Naive thymus-derived CD4-positive, alpha-beta T cell (primary cell): ENCODE measurements at regions not wholly inside any gene's neighbourhood (a gene's known extent, or its start where the extent isn't known, plus 50 kb on each side); places are given as distances from the start of the nearest gene placed in this dataset.

Source experiments
- ATAC-seq: fragments of 150-1000 bp; cut with Tn5 transposase; 2 replicates; pipeline ENCODE4 v1.10.0; 2021; ENCODE audit warnings: mild to moderate bottlenecking, moderate library complexity
- CTCF ChIA-PET: fragments of 350-600 bp; sonication (Branson Sonifier 250); formaldehyde crosslinking; loops from one replicate; lab custom pipeline; 2021; ENCODE audit warnings: antibody characterized with exemption; lab: Charles Lee
- POLR2A ChIA-PET: fragments of 350-600 bp; sonication (Branson Sonifier 250); formaldehyde crosslinking; loops from one replicate; lab custom pipeline; 2021; ENCODE audit warnings: antibody characterized with exemption, inconsistent platforms; lab: Charles Lee
- DNase-seq, 9 donors: peaks; one replicate each; pipeline versions ENCODE4 v3.0.0 to v3.0.0-alpha.2; 2020 to 2022; ENCODE audit warnings: mixed read lengths in 1 of 9
- H3K27ac ChIP-seq: one replicate; pipeline ENCODE4 v1.7.0; 2013; ENCODE audit warnings: mild to moderate bottlenecking, low read depth, low read length, moderate library complexity
- H3K27me3 ChIP-seq, 2 donors: one replicate each; pipeline ENCODE4 v1.7.0; 2013; ENCODE audit warnings: low read length in 2 of 2, mild to moderate bottlenecking in 2 of 2, moderate library complexity in 2 of 2; ENCODE audit not compliant: control insufficient read depth in 2 of 2, insufficient read depth in 2 of 2
- H3K36me3 ChIP-seq, 3 experiments: 1 replicate in 2 of 3; 2 replicates in 1 of 3; pipeline ENCODE4 v1.7.0; 2013; ENCODE audit warnings: low read length in 3 of 3, mild to moderate bottlenecking in 3 of 3, moderate library complexity in 1 of 3; ENCODE audit not compliant: insufficient read depth in 3 of 3, control insufficient read depth in 2 of 3
- H3K4me1 ChIP-seq, 2 donors: one replicate each; pipeline ENCODE4 v1.7.0; 2013; ENCODE audit warnings: low read length in 2 of 2, mild to moderate bottlenecking in 2 of 2, moderate library complexity in 1 of 2; ENCODE audit not compliant: control insufficient read depth in 2 of 2, insufficient read depth in 2 of 2
- H3K4me3 ChIP-seq: 2 replicates; pipeline ENCODE4 v1.7.0; 2013; ENCODE audit warnings: mild to moderate bottlenecking, low read length
- H3K9me3 ChIP-seq, 3 experiments: 1 replicate in 2 of 3; 2 replicates in 1 of 3; pipeline ENCODE4 v1.7.0; 2013; ENCODE audit warnings: low read length in 3 of 3; ENCODE audit not compliant: control insufficient read depth in 2 of 3
- H3K27ac Mint-ChIP-seq, 9 donors: one replicate each; pipeline ENCODE4 v1.8.0; 2020 to 2022; ENCODE audit warnings: mixed read lengths in 9 of 9, mild to moderate bottlenecking in 8 of 9, moderate library complexity in 5 of 9, inconsistent platforms in 2 of 9
- H3K27me3 Mint-ChIP-seq, 5 donors: one replicate each; pipeline ENCODE4 v1.8.0; 2021 to 2022; ENCODE audit warnings: mixed read lengths in 5 of 5, mild to moderate bottlenecking in 1 of 5
- H3K36me3 Mint-ChIP-seq, 5 donors: one replicate each; pipeline ENCODE4 v1.8.0; 2020 to 2022; ENCODE audit warnings: mixed read lengths in 5 of 5, mild to moderate bottlenecking in 3 of 5, inconsistent platforms in 1 of 5
- H3K4me1 Mint-ChIP-seq, 7 donors: one replicate each; pipeline ENCODE4 v1.8.0; 2020 to 2022; ENCODE audit warnings: mixed read lengths in 7 of 7, mild to moderate bottlenecking in 3 of 7, inconsistent platforms in 1 of 7
- H3K4me3 Mint-ChIP-seq, 10 donors: one replicate each; pipeline ENCODE4 v1.8.0; 2020 to 2022; ENCODE audit warnings: mild to moderate bottlenecking in 10 of 10, mixed read lengths in 10 of 10, moderate library complexity in 6 of 10, inconsistent platforms in 2 of 10
- H3K9me3 Mint-ChIP-seq, 11 donors: one replicate each; pipeline ENCODE4 v1.8.0; 2020 to 2022; ENCODE audit warnings: mixed read lengths in 11 of 11, mild to moderate bottlenecking in 4 of 11, inconsistent platforms in 1 of 11, moderate library complexity in 1 of 11
- intact Hi-C, 2 donors: fragments of 100-400 bp; cut with micrococcal nuclease; formaldehyde crosslinking; loops; one replicate each; pipeline ENCODE4 v1.15.1; 2023

- Mint-ChIP-seq H3K9me3 (peaks cover 0 to 27% (median 8%) of the 10 kb centered on the region in 11 donors), H3K4me3 (no peak overlapping the region), H3K27me3 (peaks cover 0 to 5% (median 0%) of the 10 kb centered on the region in 5 donors), H3K27ac (peak overlapping the region in 1 of 9 donors; percentile 63), H3K36me3 (peaks cover 0 to 12% (median 10%) of the 10 kb centered on the region in 5 donors), H3K4me1 (peaks cover 8 to 40% (median 32%) of the 10 kb centered on the region in 7 donors)
- ChIA-PET CTCF (no interaction called here), POLR2A (no interaction called here)
- H3K27ac ChIP-seq: no peak overlapping the region
- no peaks in the 10 kb centered on the region for H3K36me3 ChIP-seq
- no peak for ATAC-seq
- H3K27me3 ChIP-seq: no peaks in the 10 kb centered on the region
- H3K4me1 ChIP-seq: peaks cover 8 to 18% of the 10 kb centered on the region in 2 donors
- no peaks in the 10 kb centered on the region for H3K9me3 ChIP-seq
- DNase-seq: no peak
- H3K4me3 ChIP-seq: no peak overlapping the region
- intact Hi-C loops: no loop called here
Measured at GRCh38 chr12:66960704-66961690, 282.1 kb upstream of the GRIP1 start.

- POLR2A ChIA-PET: no interaction called here
- peaks cover 0 to 5% (median 0%) of the 10 kb centered on the region in 5 donors for H3K27me3 Mint-ChIP-seq
Measured at GRCh38 chr12:66962290-66962689, 283.4 kb upstream of the GRIP1 start.

GRCh38 chr12:66963901-66964300, 285.0 kb upstream of the GRIP1 start:
- Mint-ChIP-seq H3K36me3 (peaks cover 0 to 12% (median 10%) of the 10 kb centered on the region in 5 donors), H3K4me1 (peaks cover 8 to 52% (median 35%) of the 10 kb centered on the region in 7 donors), H3K9me3 (peaks cover 0 to 27% (median 8%) of the 10 kb centered on the region in 11 donors), H3K4me3 (peak overlapping the region in 6 of 10 donors; percentile 4 to 74 (median 51)), H3K27me3 (peaks cover 0 to 5% (median 0%) of the 10 kb centered on the region in 5 donors), H3K27ac (peak overlapping the region in 7 of 9 donors; percentile 85 to 99 (median 93))
- ATAC-seq: no peak
- intact Hi-C loops: no loop called here
- DNase-seq: no peak
- Histone ChIP-seq H3K27ac (peak overlapping the region; percentile 62), H3K4me1 (peaks cover 8 to 18% of the 10 kb centered on the region in 2 donors), H3K36me3 (no peaks in the 10 kb centered on the region), H3K4me3 (no peak overlapping the region), H3K27me3 (no peaks in the 10 kb centered on the region), H3K9me3 (no peaks in the 10 kb centered on the region)
- ChIA-PET POLR2A (interaction anchor here (0.6 kb wide), 1 partner anchor 42 kb away, joined by 3 read pairs; no protein-coding TSS in a partner anchor), CTCF (no interaction called here)

More at GRCh38 chr12:66962290-66962689, 283.4 kb upstream of the GRIP1 start:
- peaks cover 0 to 12% (median 10%) of the 10 kb centered on the region in 5 donors for H3K36me3 Mint-ChIP-seq
- H3K4me3 Mint-ChIP-seq: peak overlapping the region in 1 of 10 donors; percentile 5
- no peaks in the 10 kb centered on the region for H3K27me3 ChIP-seq
- ATAC-seq: no peak
- peaks cover 0 to 27% (median 8%) of the 10 kb centered on the region in 11 donors for H3K9me3 Mint-ChIP-seq
- intact Hi-C loops: no loop called here
- no peak overlapping the region for H3K27ac ChIP-seq
- DNase-seq: no peak
- H3K27ac Mint-ChIP-seq: peak overlapping the region in 1 of 9 donors; percentile 37
- peaks cover 8 to 52% (median 35%) of the 10 kb centered on the region in 7 donors for H3K4me1 Mint-ChIP-seq
- no peaks in the 10 kb centered on the region for H3K9me3 ChIP-seq
- no peak overlapping the region for H3K4me3 ChIP-seq
- no peaks in the 10 kb centered on the region for H3K36me3 ChIP-seq
- CTCF ChIA-PET: no interaction called here
- H3K4me1 ChIP-seq: peaks cover 8 to 18% of the 10 kb centered on the region in 2 donors

GRCh38 chr12:66964629-66965028, 285.8 kb upstream of the GRIP1 start:
- Mint-ChIP-seq H3K9me3 (peaks cover under 1 to 27% (median 8%) of the 10 kb centered on the region in 11 donors), H3K4me3 (peak overlapping the region in 9 of 10 donors; percentile 8 to 74 (median 71)), H3K4me1 (peaks cover 8 to 52% (median 35%) of the 10 kb centered on the region in 7 donors), H3K36me3 (peaks cover 0 to 12% (median 10%) of the 10 kb centered on the region in 5 donors), H3K27ac (peak overlapping the region in 8 of 9 donors; percentile 85 to 99 (median 93)), H3K27me3 (peaks cover 0 to 5% (median 0%) of the 10 kb centered on the region in 5 donors)
- DNase-seq: peak in 7 of 9 donors; percentile 61 to 91 (median 84)
- CTCF ChIA-PET: no interaction called here
- Histone ChIP-seq H3K27me3 (no peaks in the 10 kb centered on the region), H3K4me1 (peaks cover 8 to 18% of the 10 kb centered on the region in 2 donors), H3K4me3 (no peak overlapping the region), H3K9me3 (no peaks in the 10 kb centered on the region), H3K27ac (peak overlapping the region; percentile 62), H3K36me3 (no peaks in the 10 kb centered on the region)
- ATAC-seq: peak; percentile 95
- intact Hi-C loops: no loop called here
- POLR2A ChIA-PET: interaction anchor here (0.6 kb wide), 1 partner anchor 43 kb away, joined by 3 read pairs; no protein-coding TSS in a partner anchor

GRCh38 chr12:66965621-66966020, 286.7 kb upstream of the GRIP1 start:
- H3K36me3 ChIP-seq: no peaks in the 10 kb centered on the region
- no peaks in the 10 kb centered on the region for H3K27me3 ChIP-seq
- H3K4me1 Mint-ChIP-seq: peaks cover 8 to 57% (median 42%) of the 10 kb centered on the region in 7 donors
- H3K4me3 ChIP-seq: no peak overlapping the region
- H3K4me3 Mint-ChIP-seq: peak overlapping the region in 4 of 10 donors; percentile 11 to 74 (median 21)
- no peaks in the 10 kb centered on the region for H3K9me3 ChIP-seq
- DNase-seq: peak in 1 of 9 donors; percentile 15
- H3K36me3 Mint-ChIP-seq: peaks cover 0 to 12% (median 5%) of the 10 kb centered on the region in 5 donors
- intact Hi-C loops: no loop called here
- H3K27me3 Mint-ChIP-seq: peaks cover 0 to 5% (median 0%) of the 10 kb centered on the region in 5 donors
- ChIA-PET CTCF (no interaction called here), POLR2A (no interaction called here)
- H3K9me3 Mint-ChIP-seq: peaks cover 4 to 31% (median 9%) of the 10 kb centered on the region in 11 donors
- H3K27ac Mint-ChIP-seq: peak overlapping the region in 3 of 9 donors; percentile 93 to 99 (median 97)
- peaks cover 8 to 18% of the 10 kb centered on the region in 2 donors for H3K4me1 ChIP-seq
- ATAC-seq: no peak
- no peak overlapping the region for H3K27ac ChIP-seq

GRCh38 chr12:66971816-66972215, 292.9 kb upstream of the GRIP1 start:
- no peaks in the 10 kb centered on the region for H3K9me3 ChIP-seq
- Mint-ChIP-seq H3K36me3 (peaks cover 0 to 10% (median 0%) of the 10 kb centered on the region in 5 donors), H3K27me3 (peaks cover 0 to 14% (median 0%) of the 10 kb centered on the region in 5 donors), H3K9me3 (peaks cover 0 to 14% (median 1%) of the 10 kb centered on the region in 11 donors), H3K4me1 (peaks cover 0 to 27% (median 14%) of the 10 kb centered on the region in 7 donors), H3K27ac (peak overlapping the region in 1 of 9 donors; percentile 17), H3K4me3 (no peak overlapping the region)
- H3K36me3 ChIP-seq: no peaks in the 10 kb centered on the region
- H3K4me3 ChIP-seq: no peak overlapping the region
- ATAC-seq (no peak), DNase-seq (no peak)
- intact Hi-C loops: no loop called here
- no peak overlapping the region for H3K27ac ChIP-seq
- H3K4me1 ChIP-seq: no peaks in the 10 kb centered on the region
- CTCF ChIA-PET: interaction anchor here (0.6 kb wide), 1 partner anchor 52 kb away, joined by 3 read pairs; no protein-coding TSS in a partner anchor
- H3K27me3 ChIP-seq: no peaks in the 10 kb centered on the region
- POLR2A ChIA-PET: no interaction called here
